ENCODE measurements at regions not wholly inside any gene's neighbourhood (a gene's known extent, or its start where the extent isn't known, plus 50 kb on each side); places are given as distances from the start of the nearest gene placed in this dataset.

GRCh38 chr13:30816736-30817135 is 81.4 kb downstream of the ALOX5AP start:
- Histone ChIP-seq H3K4me3 (ENCODE audit: insufficient read depth, low read depth, low read length) (no peak overlapping the region), H3K4me1 (ENCODE audit: insufficient read depth, low read length) (peaks cover 31% of the 10 kb centered on the region), H2AFZ (ENCODE audit: low read depth, low read length) (peak overlapping the region; percentile 58), H3K27ac (ENCODE audit: low read depth, low read length) (no peak overlapping the region), H3K4me2 (ENCODE audit: low read length) (peak overlapping the region; percentile 34), H3K9ac (ENCODE audit: low read length) (no peak overlapping the region), H3K79me2 (ENCODE audit: insufficient read depth, low read length) (no peaks in the 10 kb centered on the region), H3K36me3 (ENCODE audit: insufficient read depth, low read length) (no peaks in the 10 kb centered on the region), H4K20me1 (ENCODE audit: insufficient read depth, low read length) (no peaks in the 10 kb centered on the region), H3K9me3 (ENCODE audit: insufficient read depth, low read depth, low read length) (no peaks in the 10 kb centered on the region), H3K27me3 (ENCODE audit: insufficient read depth, low read length) (no peaks in the 10 kb centered on the region)
- H3K36me3 Mint-ChIP-seq (ENCODE audit: low read depth, unreplicated experiment): no peaks in the 10 kb centered on the region
- H3K9me3 Mint-ChIP-seq (ENCODE audit: unreplicated experiment): no peaks in the 10 kb centered on the region
- TF ChIP-seq, protein P1, sequence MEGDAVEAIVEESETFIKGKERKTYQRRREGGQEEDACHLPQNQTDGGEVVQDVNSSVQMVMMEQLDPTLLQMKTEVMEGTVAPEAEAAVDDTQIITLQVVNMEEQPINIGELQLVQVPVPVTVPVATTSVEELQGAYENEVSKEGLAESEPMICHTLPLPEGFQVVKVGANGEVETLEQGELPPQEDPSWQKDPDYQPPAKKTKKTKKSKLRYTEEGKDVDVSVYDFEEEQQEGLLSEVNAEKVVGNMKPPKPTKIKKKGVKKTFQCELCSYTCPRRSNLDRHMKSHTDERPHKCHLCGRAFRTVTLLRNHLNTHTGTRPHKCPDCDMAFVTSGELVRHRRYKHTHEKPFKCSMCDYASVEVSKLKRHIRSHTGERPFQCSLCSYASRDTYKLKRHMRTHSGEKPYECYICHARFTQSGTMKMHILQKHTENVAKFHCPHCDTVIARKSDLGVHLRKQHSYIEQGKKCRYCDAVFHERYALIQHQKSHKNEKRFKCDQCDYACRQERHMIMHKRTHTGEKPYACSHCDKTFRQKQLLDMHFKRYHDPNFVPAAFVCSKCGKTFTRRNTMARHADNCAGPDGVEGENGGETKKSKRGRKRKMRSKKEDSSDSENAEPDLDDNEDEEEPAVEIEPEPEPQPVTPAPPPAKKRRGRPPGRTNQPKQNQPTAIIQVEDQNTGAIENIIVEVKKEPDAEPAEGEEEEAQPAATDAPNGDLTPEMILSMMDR (IDR thresholded peaks at IDR 0.05; ENCODE audit: insufficient read depth, low read depth, low read length): no peak
- TF ChIP-seq EZH2 (IDR thresholded peaks at IDR 0.05; ENCODE audit: insufficient read depth, low read length): no peak
- peak overlapping the region; percentile 48 for H3K27ac Mint-ChIP-seq (ENCODE audit: unreplicated experiment)
- DNase-seq (ENCODE audit: low read depth) (no peak), FAIRE-seq (no peak)
- H3K27me3 Mint-ChIP-seq (ENCODE audit: low read depth, unreplicated experiment): no peaks in the 10 kb centered on the region
- peak overlapping the region; percentile 43 for H3K4me3 Mint-ChIP-seq (ENCODE audit: unreplicated experiment)
- H3K4me1 Mint-ChIP-seq (ENCODE audit: low read depth, unreplicated experiment): peaks cover 22% of the 10 kb centered on the region

DNA sequence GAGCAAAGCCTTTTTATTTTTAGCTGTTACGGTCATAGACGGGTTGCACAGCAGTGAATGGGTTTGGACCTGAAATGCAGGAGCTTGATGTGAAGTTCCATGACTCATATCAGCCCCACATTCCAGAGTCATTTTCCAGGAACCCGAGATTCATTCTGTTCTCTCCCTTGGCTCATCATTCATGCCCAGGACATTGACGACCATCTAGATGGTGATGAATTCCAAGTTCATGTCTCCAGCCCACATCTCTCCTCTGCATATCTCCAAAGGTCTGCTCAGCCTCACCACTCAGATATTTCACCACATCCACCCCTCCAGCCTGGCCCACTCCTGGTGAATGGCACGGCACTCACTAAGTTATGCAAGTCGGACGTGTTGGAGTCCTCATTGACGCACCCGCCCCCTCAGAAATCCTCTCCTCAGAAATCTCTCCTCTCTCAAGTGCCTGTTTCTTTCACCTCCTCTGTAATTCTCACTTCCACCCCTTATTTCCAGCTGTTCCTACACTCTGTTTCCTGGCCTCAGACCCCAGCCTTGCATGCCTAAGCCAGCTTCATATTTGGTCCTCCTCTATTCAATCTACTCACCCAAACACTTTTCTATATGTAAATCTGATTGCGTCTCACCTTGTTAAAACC is 83.1 kb downstream of the ALOX5AP start:
- Histone ChIP-seq H3K4me1 (ENCODE audit: insufficient read depth, low read length) (peaks cover 31% of the 10 kb centered on the region), H3K4me2 (ENCODE audit: low read length) (peak overlapping the region; percentile 24), H3K9ac (ENCODE audit: low read length) (peak overlapping the region; percentile 53), H3K4me3 (ENCODE audit: insufficient read depth, low read depth, low read length) (no peak overlapping the region), H3K9me3 (ENCODE audit: insufficient read depth, low read depth, low read length) (no peaks in the 10 kb centered on the region), H3K79me2 (ENCODE audit: insufficient read depth, low read length) (no peaks in the 10 kb centered on the region), H3K36me3 (ENCODE audit: insufficient read depth, low read length) (no peaks in the 10 kb centered on the region), H3K27ac (ENCODE audit: low read depth, low read length) (peak overlapping the region; percentile 77), H3K27me3 (ENCODE audit: insufficient read depth, low read length) (no peaks in the 10 kb centered on the region), H2AFZ (ENCODE audit: low read depth, low read length) (no peak overlapping the region), H4K20me1 (ENCODE audit: insufficient read depth, low read length) (no peaks in the 10 kb centered on the region)
- Mint-ChIP-seq H3K27me3 (ENCODE audit: low read depth, unreplicated experiment) (no peaks in the 10 kb centered on the region), H3K9me3 (ENCODE audit: unreplicated experiment) (no peaks in the 10 kb centered on the region), H3K36me3 (ENCODE audit: low read depth, unreplicated experiment) (no peaks in the 10 kb centered on the region), H3K4me1 (ENCODE audit: low read depth, unreplicated experiment) (peaks cover 23% of the 10 kb centered on the region), H3K27ac (ENCODE audit: unreplicated experiment) (peak overlapping the region; percentile 93), H3K4me3 (ENCODE audit: unreplicated experiment) (no peak overlapping the region)
- DNase-seq (ENCODE audit: low read depth) (peak; percentile 100), FAIRE-seq (peak; percentile 98)
- TF ChIP-seq, protein P1 (IDR thresholded peaks at IDR 0.05; ENCODE audit: insufficient read depth, low read depth, low read length): no peak
- TF ChIP-seq EZH2 (IDR thresholded peaks at IDR 0.05; ENCODE audit: insufficient read depth, low read length): no peak

Data from astrocyte (in vitro differentiated cells and primary cell).